ENCODE measurements at regions not wholly inside any gene's neighbourhood (a gene's known extent, or its start where the extent isn't known, plus 50 kb on each side); places are given as distances from the start of the nearest gene placed in this dataset.

DNA sequence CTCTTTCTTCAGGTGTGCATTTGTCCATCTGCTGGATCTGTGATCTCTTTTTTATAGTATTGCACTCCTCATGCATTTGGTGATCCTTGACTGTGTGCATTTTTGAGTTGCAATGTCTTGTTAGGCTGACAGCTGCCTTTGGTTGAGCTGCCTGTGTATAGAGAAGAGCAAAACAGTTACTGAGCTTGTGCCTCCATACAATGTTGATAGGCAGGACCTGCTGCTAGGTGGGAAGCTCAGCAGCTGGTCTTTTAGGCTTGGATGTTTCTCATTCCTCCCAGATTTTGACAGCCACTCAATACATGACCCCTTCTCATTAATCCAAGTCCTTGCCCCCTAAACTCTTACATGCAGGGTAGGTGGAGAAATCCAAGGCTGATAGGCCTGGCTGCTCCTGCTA is 74.8 kb upstream of the PIAS1 start:
- in situ Hi-C loops (cut with HindIII; ENCODE audit: low pct_unique_long_range_greater_than_20kb, low sequenced_read_pairs): no loop called here
- Histone ChIP-seq H3K4me1 (ENCODE audit: control insufficient read depth, insufficient read depth, low read length) (no peaks in the 10 kb centered on the region), H3K36me3 (ENCODE audit: control insufficient read depth, insufficient read depth, low read length) (no peaks in the 10 kb centered on the region), H3K9me3 (ENCODE audit: control insufficient read depth, insufficient read depth, low read depth, low read length) (0 out of 2 replicates have a peak, but pooled peaks cover 4% of the 10 kb centered on the region), H3K4me3 (ENCODE audit: low read depth in 2 of 2, low read length in 2 of 2) (no peak overlapping the region), H3K27ac (ENCODE audit: low read length) (no peak overlapping the region), H3K27me3 (ENCODE audit: control insufficient read depth, insufficient read depth, low read length) (no peaks in the 10 kb centered on the region)
- ChIA-PET POLR2A (no interaction called here), CTCF (no interaction called here)
- TF ChIP-seq, protein P1, sequence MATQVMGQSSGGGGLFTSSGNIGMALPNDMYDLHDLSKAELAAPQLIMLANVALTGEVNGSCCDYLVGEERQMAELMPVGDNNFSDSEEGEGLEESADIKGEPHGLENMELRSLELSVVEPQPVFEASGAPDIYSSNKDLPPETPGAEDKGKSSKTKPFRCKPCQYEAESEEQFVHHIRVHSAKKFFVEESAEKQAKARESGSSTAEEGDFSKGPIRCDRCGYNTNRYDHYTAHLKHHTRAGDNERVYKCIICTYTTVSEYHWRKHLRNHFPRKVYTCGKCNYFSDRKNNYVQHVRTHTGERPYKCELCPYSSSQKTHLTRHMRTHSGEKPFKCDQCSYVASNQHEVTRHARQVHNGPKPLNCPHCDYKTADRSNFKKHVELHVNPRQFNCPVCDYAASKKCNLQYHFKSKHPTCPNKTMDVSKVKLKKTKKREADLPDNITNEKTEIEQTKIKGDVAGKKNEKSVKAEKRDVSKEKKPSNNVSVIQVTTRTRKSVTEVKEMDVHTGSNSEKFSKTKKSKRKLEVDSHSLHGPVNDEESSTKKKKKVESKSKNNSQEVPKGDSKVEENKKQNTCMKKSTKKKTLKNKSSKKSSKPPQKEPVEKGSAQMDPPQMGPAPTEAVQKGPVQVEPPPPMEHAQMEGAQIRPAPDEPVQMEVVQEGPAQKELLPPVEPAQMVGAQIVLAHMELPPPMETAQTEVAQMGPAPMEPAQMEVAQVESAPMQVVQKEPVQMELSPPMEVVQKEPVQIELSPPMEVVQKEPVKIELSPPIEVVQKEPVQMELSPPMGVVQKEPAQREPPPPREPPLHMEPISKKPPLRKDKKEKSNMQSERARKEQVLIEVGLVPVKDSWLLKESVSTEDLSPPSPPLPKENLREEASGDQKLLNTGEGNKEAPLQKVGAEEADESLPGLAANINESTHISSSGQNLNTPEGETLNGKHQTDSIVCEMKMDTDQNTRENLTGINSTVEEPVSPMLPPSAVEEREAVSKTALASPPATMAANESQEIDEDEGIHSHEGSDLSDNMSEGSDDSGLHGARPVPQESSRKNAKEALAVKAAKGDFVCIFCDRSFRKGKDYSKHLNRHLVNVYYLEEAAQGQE (IDR thresholded peaks at IDR 0.05; ENCODE audit: insufficient read depth in 1 of 2, low read depth in 2 of 2, low read length in 1 of 2): no peak
- TF ChIP-seq, protein P2, sequence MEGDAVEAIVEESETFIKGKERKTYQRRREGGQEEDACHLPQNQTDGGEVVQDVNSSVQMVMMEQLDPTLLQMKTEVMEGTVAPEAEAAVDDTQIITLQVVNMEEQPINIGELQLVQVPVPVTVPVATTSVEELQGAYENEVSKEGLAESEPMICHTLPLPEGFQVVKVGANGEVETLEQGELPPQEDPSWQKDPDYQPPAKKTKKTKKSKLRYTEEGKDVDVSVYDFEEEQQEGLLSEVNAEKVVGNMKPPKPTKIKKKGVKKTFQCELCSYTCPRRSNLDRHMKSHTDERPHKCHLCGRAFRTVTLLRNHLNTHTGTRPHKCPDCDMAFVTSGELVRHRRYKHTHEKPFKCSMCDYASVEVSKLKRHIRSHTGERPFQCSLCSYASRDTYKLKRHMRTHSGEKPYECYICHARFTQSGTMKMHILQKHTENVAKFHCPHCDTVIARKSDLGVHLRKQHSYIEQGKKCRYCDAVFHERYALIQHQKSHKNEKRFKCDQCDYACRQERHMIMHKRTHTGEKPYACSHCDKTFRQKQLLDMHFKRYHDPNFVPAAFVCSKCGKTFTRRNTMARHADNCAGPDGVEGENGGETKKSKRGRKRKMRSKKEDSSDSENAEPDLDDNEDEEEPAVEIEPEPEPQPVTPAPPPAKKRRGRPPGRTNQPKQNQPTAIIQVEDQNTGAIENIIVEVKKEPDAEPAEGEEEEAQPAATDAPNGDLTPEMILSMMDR (IDR thresholded peaks at IDR 0.05): no peak
- no TSS peak for BruUV-seq (replicated peaks)
- intact Hi-C loops (cut with micrococcal nuclease; ENCODE audit: unreplicated experiment): no loop called here
- ATAC-seq: no peak
- no peak for DNase-seq (ENCODE audit: low read depth, low spot score)

DNA sequence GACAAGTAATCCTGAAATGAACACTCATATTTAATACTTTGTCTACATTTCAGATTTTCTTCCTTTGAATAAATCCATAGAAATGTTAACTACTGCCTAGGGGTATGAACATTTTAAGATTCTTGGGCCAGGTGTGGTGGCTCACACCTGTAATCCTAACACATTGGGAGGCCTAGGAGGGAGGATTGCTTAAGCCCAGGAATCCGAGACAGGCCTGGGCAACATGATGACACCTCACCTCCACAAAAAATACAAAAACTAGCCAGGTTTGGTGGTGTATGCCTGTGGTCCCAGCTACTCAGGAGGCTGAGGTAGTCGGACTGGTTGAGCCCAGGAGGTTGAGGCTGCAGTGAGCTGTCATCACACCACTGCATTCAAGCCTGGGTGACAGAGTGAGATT is 73.9 kb upstream of the PIAS1 start:
- ATAC-seq: no peak
- in situ Hi-C loops (cut with HindIII; ENCODE audit: low pct_unique_long_range_greater_than_20kb, low sequenced_read_pairs): no loop called here
- no TSS peak for BruUV-seq (replicated peaks)
- CTCF ChIA-PET: no interaction called here
- Histone ChIP-seq H3K4me1 (ENCODE audit: control insufficient read depth, insufficient read depth, low read length) (no peaks in the 10 kb centered on the region), H3K9me3 (ENCODE audit: control insufficient read depth, insufficient read depth, low read depth, low read length) (0 out of 2 replicates have a peak, but pooled peaks cover 4% of the 10 kb centered on the region), H3K36me3 (ENCODE audit: control insufficient read depth, insufficient read depth, low read length) (no peaks in the 10 kb centered on the region), H3K4me3 (ENCODE audit: low read depth in 2 of 2, low read length in 2 of 2) (no peak overlapping the region), H3K27me3 (ENCODE audit: control insufficient read depth, insufficient read depth, low read length) (no peaks in the 10 kb centered on the region), H3K27ac (ENCODE audit: low read length) (no peak overlapping the region)
- no peak for DNase-seq (ENCODE audit: low read depth, low spot score)
- intact Hi-C loops (cut with micrococcal nuclease; ENCODE audit: unreplicated experiment): no loop called here
- TF ChIP-seq, protein P2 (IDR thresholded peaks at IDR 0.05): no peak
- TF ChIP-seq TCF7L2 (IDR thresholded peaks at IDR 0.05; ENCODE audit: low read depth, low read length) (no peak), SIN3A (IDR thresholded peaks at IDR 0.05; ENCODE audit: borderline replicate concordance, insufficient read depth, low read depth, low read length) (no peak), POLR2AphosphoS5 (IDR thresholded peaks at IDR 0.05; ENCODE audit: low read depth, low read length) (no peak)
- TF ChIP-seq, protein P1 (IDR thresholded peaks at IDR 0.05; ENCODE audit: insufficient read depth in 1 of 2, low read depth in 2 of 2, low read length in 1 of 2): no peak
- POLR2A ChIA-PET: no interaction called here

All from Panc1 (cell line).